Loucy (cell line): ENCODE measurements at regions not wholly inside any gene's neighbourhood (a gene's known extent, or its start where the extent isn't known, plus 50 kb on each side); places are given as distances from the start of the nearest gene placed in this dataset.

Experiments used
- EZH2phosphoT487 ChIP-seq: fragments of 200-600 bp; IDR thresholded peaks from 2 replicates; pipeline ENCODE4 v1.6.1; 2018; ENCODE audit warnings: antibody characterized with exemption, mild to moderate bottlenecking, moderate library complexity, borderline replicate concordance
- TF ChIP-seq, protein P1 (sequence below): fragments of 200-600 bp; sonication (generic); conservative IDR thresholded peaks from 2 replicates; pipeline ENCODE4 v1.5.1; 2014; ENCODE audit warnings: mild to moderate bottlenecking, antibody characterized with exemption, low read length

DNA sequence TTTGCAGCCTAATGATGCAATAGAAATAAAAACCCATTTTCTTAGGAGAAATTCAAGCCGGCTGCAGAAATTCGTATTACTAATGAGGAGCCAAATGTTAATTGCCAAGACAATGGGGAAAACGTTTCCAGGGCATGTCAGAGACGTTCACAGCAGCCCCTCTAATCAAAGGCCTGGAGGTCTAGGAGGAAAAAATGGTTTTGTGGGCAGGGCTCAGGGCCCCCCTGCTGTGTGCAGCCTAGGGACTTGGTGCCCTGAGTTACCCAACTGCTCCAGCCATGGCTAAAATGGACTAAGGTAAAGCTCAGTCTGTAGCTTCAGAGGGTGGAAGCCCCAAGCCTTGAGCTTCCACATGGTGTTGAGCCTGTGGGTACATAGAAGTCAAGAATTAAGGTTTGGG is 461.4 kb downstream of the FAT4 start:
- TF ChIP-seq, protein P1, sequence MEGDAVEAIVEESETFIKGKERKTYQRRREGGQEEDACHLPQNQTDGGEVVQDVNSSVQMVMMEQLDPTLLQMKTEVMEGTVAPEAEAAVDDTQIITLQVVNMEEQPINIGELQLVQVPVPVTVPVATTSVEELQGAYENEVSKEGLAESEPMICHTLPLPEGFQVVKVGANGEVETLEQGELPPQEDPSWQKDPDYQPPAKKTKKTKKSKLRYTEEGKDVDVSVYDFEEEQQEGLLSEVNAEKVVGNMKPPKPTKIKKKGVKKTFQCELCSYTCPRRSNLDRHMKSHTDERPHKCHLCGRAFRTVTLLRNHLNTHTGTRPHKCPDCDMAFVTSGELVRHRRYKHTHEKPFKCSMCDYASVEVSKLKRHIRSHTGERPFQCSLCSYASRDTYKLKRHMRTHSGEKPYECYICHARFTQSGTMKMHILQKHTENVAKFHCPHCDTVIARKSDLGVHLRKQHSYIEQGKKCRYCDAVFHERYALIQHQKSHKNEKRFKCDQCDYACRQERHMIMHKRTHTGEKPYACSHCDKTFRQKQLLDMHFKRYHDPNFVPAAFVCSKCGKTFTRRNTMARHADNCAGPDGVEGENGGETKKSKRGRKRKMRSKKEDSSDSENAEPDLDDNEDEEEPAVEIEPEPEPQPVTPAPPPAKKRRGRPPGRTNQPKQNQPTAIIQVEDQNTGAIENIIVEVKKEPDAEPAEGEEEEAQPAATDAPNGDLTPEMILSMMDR, result no peak
- TF ChIP-seq EZH2phosphoT487, result no peak
